BE2C (cell line): ENCODE measurements at regions not wholly inside any gene's neighbourhood (a gene's known extent, or its start where the extent isn't known, plus 50 kb on each side); places are given as distances from the start of the nearest gene placed in this dataset.

ENCODE experiments used
- DNase-seq: peaks from one replicate; pipeline ENCODE4 v3.0.0-alpha.2; 2020
- H3K27me3 ChIP-seq: fragments of 250-450 bp; sonication (Bioruptor Pico); 2 replicates; pipeline ENCODE4 v1.5.1; 2020; ENCODE audit warnings: mild to moderate bottlenecking
- H3K36me3 ChIP-seq: fragments of 250-450 bp; sonication (Bioruptor Pico); 2 replicates; pipeline ENCODE4 v1.5.1; 2020; ENCODE audit warnings: mild to moderate bottlenecking
- H3K4me1 ChIP-seq: fragments of 250-450 bp; sonication (Bioruptor Pico); 2 replicates; pipeline ENCODE4 v1.5.1; 2020
- H3K4me3 ChIP-seq: 2 replicates; pipeline ENCODE4 v1.5.1; 2011; ENCODE audit warnings: low read depth, low read length
- H3K9me3 ChIP-seq: fragments of 250-450 bp; sonication (Bioruptor Pico); 2 replicates; pipeline ENCODE4 v1.5.1; 2020
- CTCF ChIP-seq: IDR thresholded peaks from 2 replicates; pipeline ENCODE4 v1.5.1; 2012; ENCODE audit warnings: mild to moderate bottlenecking, low read depth, low read length

GRCh38 chr6:134712311-134712710 is 237.6 kb downstream of the ALDH8A1 start:
- H3K9me3 ChIP-seq, result no peaks in the 10 kb centered on the region
- no peak for TF ChIP-seq CTCF
- H3K4me1 ChIP-seq, result peaks cover 6% of the 10 kb centered on the region
- H3K36me3 ChIP-seq, result no peaks in the 10 kb centered on the region
- no peak overlapping the region for H3K4me3 ChIP-seq
- H3K27me3 ChIP-seq, result no peaks in the 10 kb centered on the region
- DNase-seq, result no peak

- no peak for DNase-seq
- H3K9me3 ChIP-seq, result no peaks in the 10 kb centered on the region
- H3K27me3 ChIP-seq, result no peaks in the 10 kb centered on the region
- no peak for TF ChIP-seq CTCF
- no peak overlapping the region for H3K4me3 ChIP-seq
- peaks cover 6% of the 10 kb centered on the region for H3K4me1 ChIP-seq
- no peaks in the 10 kb centered on the region for H3K36me3 ChIP-seq
Observed at GRCh38 chr6:134708079-134708478, 241.8 kb downstream of the ALDH8A1 start.

- Histone ChIP-seq H3K4me3 (no peak overlapping the region), H3K27me3 (no peaks in the 10 kb centered on the region), H3K4me1 (peaks cover 6% of the 10 kb centered on the region), H3K9me3 (no peaks in the 10 kb centered on the region), H3K36me3 (no peaks in the 10 kb centered on the region)
- no peak for TF ChIP-seq CTCF
- no peak for DNase-seq
Observed at GRCh38 chr6:134707342-134708031, 242.4 kb downstream of the ALDH8A1 start.

- Histone ChIP-seq H3K4me1 (no peaks in the 10 kb centered on the region; the same call in 1 of the 2 replicates), H3K9me3 (no peaks in the 10 kb centered on the region), H3K4me3 (no peak overlapping the region), H3K36me3 (no peaks in the 10 kb centered on the region), H3K27me3 (no peaks in the 10 kb centered on the region)
- no peak for TF ChIP-seq CTCF
- no peak for DNase-seq
Observed at GRCh38 chr6:134706806-134707205, 243.1 kb downstream of the ALDH8A1 start.

- no peaks in the 10 kb centered on the region for H3K9me3 ChIP-seq
- DNase-seq, result no peak
- H3K4me3 ChIP-seq, result no peak overlapping the region
- TF ChIP-seq CTCF, result no peak
- H3K4me1 ChIP-seq, result no peaks in the 10 kb centered on the region; the same call in 1 of the 2 replicates
- H3K27me3 ChIP-seq, result no peaks in the 10 kb centered on the region
- H3K36me3 ChIP-seq, result no peaks in the 10 kb centered on the region
Observed at GRCh38 chr6:134706153-134706552, 243.7 kb downstream of the ALDH8A1 start.

- no peaks in the 10 kb centered on the region for H3K9me3 ChIP-seq
- no peak for TF ChIP-seq CTCF
Observed at GRCh38 chr6:134703206-134703605, 246.7 kb downstream of the ALDH8A1 start.

More at GRCh38 chr6:134703206-134703605, 246.7 kb downstream of the ALDH8A1 start:
- Histone ChIP-seq H3K36me3 (no peaks in the 10 kb centered on the region), H3K4me1 (no peaks in the 10 kb centered on the region; the same call in 1 of the 2 replicates), H3K27me3 (no peaks in the 10 kb centered on the region), H3K4me3 (no peak overlapping the region)
- no peak for DNase-seq
